NCI-H1930 (cell line): ENCODE measurements at regions not wholly inside any gene's neighbourhood (a gene's known extent, or its start where the extent isn't known, plus 50 kb on each side); places are given as distances from the start of the nearest gene placed in this dataset.
"Not testable (repeated sequence)": the region's sequence is repeated elsewhere in the genome, so short reads cannot be mapped to it uniquely, and the experiment has no call there.

Source experiments
- DNase-seq, 2 experiments: peaks; one replicate each; lab custom pipeline; 2025; lab: John Stamatoyannopoulos, UW

DNA sequence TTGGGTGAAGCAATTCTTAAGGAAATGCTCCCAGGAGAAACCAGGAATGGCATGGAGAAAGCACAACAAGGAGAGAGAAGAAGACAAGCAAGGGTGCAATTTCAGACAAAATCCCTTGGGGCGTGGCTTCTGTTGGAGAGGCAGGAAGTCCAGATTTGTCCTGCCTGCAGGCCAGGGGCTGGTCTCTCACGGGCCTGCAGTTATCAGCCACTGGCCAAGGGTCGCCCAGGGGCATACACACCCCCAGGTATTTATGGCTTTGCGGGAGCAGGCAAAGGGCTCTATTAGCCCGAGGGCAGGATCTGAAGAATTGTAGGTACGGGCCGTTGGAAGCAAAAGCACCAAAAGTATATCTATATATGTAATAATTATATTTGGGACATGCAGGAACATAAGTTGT is 87.7 kb downstream of the IYD start:
- DNase-seq: no peak

DNA sequence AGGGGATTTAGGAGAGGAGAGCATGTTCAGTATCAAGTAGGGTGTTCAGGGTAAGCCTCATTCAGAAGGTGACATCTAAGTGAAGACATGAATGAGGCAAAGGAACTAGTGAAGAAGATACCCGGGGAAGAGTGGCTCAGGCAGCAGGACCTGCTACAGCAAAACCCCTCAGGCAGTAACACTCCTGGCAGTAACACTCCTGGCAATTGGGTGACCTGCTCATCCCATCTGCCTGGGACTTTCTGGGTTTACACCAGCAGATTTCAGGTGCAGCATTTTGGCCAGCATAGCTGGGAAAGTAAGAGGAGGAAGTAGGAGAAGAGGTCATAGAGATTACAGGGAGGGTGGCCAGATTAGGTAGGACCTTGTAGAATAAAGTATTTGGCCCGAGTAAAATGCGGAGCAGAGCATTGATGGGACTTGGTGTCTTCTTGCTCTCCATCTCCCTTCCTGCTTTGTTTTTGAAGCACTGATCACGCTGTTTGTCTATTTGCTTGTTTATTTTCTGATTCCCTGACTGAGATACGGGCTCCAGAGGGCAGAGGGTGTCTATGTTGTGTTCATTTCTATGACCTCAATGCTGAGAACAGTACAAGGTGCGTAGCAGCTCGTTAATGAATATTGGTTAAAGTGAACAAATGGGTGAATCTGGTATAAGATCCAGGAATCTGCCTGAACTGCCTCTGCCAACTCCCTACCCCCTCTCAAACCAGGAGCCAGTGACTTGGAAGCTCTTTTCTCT is 88.3 kb downstream of the IYD start:
- DNase-seq: no peak

DNA sequence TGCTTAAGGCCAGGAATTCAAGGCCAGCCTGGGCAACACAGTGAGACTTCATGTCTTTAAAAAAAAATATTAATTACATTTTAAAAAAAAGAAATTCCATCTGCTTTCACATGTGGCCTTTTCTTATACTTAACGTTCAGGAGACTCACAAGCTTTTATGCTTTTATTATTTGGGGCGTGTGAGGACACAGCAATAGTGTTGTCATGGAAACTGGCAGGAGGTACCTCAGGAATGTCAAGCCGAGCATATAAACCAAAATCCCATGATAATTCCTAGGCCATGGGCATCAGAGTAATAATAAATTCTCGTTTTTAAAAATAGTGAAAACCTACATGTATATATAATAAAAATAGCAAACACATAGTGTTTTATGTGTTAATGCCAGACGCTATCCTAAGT is 89.8 kb downstream of the IYD start:
- no peak for DNase-seq

DNA sequence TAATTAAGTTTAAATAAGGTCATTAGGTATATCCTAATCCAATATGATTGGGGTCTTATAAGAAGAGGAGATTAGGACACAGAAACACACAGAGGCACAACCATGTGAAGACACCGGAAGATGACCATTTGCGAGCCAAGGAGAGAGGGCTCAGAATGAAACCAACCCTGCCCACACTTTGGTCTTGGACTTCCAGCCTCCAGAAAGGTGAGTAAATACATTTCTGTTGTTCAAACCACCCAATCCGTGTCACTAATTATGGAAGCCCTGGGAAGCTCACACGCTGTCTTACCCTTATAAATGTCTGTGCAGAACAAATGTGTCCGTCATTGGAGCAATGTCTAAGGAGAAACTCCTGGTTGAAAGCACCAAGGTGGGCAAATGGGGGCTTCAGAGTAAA is 95.0 kb downstream of the IYD start:
- DNase-seq: no peak

DNA sequence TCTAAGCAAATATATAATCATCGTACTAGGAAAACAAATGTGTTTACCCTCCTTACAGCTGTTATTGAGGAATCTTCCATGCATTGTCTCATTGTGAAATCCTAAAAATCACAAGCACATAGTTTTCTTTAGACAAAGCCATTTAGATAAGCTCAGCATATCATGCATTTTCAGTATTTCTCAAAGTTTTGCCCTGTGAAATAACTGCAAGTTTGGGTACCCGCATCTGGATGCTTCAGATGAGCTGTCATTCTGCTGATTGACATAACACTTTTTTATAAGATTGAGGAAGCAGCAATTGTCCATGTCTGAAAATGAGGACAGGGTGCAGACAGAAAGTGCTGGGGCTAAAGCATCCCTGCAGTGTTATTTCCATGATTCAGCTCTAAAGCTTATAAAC is 96.2 kb downstream of the IYD start:
- no peak for DNase-seq

DNA sequence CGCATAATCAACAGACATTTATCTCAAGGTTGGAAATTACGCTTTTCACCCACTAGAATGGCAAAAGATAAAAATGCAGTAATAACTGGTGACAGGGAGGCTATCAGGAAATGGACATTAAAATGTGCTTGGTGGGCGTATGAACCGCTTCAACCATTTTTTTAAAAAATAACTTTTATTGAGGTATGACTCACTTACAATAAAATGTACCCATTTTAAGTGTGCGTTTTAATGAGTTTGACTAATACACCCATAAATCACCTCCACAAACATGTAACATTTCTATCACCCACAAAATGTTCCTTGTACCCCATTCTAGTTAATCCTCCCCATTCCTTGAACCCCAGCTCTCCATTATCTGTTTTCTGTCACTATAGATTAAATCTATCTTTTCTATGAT is 96.8 kb downstream of the IYD start:
- DNase-seq: no peak

DNA sequence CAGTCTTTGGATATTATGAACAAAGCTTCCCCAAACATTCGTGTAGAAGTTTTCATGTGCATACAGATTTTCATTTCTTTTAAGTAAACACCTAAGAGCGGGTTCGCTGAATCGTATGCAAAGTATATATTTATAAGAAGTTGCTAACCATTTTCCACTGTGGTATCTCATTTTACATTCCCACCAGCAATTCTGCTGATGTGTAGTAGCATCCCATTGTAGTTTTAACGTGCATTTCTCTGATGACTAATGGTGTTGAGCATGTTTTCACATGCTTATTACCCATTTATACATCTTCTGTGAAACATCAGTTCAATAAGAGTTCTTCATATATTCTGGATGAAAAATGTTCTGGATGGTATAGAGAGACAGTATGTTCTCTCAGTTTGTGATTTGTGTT is 97.4 kb downstream of the IYD start:
- DNase-seq: no peak

DNA sequence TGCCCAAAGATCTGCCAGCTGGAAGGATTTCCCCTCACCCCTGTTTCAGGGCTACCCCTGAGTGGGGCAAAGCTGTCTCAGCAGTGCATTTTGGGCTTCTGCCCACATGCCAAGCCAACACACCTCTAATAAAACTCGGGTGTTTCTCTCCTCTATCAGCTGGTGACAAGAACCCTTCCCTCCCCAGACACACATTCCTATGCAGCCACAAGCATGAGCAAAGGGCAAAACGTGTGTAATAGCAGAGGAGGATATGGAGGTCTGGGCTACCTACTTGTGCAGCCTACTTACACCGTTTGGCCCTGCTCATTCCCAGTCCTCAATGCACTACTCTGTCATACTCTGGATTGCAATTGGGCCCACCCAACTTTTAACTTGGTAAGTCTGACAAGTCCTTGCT is 101.3 kb downstream of the IYD start:
- DNase-seq: no peak

DNA sequence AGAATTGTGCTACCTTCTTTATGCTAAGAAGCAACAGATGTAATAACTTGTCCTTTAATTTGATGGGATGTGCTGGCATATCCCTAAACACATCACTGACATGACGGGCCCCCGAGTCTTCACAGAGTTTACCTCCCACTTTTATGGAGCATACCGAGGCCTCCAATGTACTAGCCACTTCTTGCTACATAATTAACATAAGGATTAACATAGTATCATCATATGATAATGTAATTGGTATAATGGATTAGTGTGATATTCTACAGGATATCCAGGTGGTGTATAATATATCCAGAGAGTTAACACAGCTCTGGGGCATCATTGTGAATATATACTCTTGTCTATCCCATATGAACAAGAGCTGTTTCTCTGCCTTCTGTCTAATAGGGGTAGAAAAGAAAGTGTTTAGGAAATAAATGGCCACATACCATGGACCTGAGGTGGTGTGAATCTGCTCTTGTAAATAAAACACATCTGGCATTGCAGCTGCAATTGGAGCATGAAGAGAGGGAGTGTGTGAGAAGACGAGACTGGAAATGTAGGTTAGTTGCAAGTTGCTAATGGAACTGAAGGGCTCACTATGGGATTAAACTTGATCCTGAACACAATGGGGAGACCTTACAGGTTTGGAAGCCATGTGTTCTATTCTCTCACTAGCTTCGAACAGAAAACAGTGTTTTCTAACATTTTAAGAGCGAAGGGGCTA is 102.3 kb downstream of the IYD start:
- no peak for DNase-seq

DNA sequence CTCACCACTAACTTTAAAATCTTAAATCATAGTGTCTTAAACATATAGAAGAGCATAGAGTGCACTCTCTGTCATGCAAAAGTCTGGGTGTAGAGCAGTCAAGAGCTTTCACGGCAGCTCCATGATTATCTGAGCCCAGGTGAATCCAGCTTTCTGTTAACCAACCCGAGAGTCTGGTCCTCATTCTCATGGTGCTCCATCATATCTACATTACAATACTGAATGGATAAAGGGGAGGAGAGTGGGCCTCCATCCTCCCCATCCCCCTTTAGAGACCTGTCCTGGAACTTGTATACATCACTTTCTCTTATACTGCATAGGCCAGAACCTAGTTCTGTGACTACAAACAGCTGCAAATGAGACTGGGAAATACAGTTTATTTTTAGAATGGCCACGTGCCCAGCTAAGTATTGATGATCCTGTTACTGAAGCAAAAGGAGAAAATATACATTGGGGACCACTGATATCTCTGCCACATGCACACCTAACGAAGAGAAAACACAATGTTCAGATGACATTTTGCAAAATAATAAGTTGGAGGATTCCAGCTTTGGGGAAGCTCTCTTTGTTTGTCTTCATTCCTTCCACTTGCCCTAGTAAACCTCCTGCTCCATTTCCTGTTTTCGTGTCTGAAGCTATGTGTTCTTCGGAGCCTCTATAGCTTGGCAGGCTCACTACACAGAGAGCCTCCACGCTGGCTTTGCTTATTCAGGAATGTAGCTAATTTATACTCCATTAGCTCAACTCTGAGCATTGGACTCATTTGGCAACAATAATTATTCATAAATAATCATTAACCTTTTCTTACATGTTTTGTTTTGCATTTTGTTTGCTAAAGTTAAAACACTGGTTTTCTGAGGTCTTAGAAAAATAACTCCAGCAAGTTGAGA is 110.1 kb downstream of the IYD start:
- no peak for DNase-seq

DNA sequence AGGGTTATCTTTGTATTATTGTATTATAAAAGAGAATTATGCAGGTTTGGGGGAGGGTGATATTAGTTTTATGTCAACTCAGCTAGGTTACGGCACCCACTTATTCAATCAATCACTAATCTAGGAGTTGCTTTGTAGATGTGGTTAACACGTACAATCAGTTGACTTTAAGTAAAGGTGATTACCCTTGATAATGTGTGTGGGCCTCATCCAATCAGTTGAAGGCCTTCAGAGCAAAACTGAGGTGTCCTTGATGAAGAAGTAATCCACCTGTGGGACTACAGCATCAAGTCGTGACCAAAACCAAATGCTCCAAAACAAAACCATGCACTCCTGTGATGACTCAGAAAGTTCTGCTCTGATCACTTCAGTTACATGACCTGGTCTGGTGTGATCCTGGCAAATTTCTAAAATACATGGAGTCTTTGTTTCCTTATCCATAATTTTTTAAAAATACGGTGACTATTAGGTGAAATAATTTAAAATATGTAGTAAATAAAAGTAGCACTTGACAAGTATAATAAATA is 114.1 kb downstream of the IYD start:
- DNase-seq: no peak

DNA sequence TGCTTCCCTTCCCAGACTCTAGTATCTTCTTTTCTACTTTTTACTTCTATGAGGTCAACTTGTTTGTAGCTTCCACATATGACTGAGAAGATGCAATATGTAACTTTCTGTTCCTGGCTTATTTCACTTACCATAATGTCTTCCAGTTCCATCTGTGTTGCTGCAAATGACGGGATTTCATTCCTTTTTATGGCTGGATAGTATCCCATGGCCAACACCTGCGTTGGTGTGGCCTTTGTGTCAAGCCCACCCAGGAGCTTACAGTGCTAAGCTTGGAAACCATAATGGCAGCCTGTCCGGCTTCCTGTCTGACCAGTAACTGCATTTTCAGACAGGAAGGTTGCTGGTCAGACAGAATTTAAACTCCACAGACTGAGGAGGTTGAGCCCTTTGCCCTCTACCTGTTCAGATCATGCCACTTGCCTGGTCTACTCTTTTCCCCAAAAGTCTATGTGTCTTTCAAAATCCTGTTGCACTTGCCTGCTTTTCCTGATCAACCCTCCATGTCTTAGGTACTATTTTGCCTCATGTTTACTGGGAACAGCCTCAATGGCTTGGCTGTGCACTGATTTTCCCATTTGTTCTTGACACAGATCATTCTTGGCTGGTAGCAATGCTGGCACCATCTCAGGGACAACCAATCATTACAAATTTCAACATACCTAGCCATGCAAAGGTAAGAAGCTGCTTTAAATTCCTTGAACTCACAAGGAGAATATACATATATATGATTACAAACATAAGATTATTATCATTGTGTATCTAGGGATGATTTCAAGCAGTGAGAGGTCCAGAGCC is 114.3 kb upstream of the PLEKHG1 start:
- DNase-seq: no peak

DNA sequence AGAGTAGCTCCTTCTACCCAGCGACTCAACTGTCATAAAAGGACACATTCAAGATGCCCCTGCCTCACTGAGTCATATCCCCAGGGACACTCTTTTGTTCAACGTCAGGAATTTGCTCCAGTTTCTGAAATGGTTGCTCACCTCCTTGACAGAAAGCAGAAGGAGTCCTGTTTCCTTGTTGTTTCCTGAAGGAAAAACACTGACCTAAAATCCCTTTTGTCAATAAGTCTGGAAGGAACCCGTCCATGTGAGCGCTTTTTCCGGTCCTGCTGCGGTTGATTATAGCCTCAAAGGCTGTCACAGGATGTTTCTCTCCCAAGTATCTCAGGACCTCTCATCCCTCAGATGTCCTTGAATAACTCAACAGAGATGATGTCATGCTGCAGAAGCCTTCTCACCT is 113.6 kb upstream of the PLEKHG1 start:
- no peak for DNase-seq

DNA sequence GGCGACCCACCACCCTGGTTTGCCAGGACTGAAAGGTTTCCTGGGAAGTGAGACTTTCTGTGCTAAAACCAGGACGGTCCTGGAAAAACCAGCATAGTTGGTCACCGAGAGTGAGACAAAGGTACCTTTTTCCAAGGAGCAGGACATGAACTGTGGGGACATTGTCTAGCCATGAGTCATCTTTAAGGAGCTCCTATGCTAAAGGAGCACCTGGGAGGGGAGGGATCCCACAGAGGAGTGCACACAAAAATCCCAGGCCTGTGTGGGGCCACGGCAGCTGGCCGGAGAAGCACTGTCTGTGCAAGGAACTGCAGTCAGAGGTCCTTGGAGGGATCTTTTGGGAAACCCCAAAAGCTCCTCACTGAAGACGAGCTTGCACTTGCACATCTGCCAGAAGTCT is 109.1 kb upstream of the PLEKHG1 start:
- no peak for DNase-seq

DNA sequence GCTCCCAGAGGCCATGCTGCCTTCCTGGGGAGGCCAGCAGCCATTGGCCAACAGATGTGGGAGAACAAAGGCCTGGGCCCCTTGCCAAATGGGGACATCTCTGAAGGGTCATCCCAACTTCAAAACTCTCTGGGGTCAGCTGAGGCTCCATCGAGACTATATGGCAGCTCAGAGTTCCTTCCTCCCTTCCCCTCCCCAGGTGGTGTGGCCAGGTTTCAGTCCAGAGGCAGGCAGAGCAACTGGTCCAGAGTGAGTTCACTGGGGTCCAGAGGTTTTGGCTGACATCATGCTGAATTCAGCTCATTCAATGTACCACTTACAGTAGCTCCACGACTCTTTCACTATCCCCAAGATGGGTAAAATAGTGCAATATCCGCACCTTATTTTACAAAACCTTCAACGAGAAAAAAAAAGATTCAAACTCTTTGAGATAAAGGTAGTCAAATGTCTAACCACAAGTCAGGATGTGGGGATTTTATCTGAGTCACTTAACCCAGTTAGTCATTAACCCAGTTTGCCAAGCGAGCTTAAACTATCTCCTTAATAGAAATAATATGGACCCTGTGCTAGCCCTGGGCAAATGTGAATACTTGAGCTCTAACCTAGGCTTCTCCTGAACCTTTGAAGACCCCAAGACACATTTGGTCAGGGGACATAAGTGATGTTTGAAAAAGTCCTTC is 108.4 kb upstream of the PLEKHG1 start:
- no peak for DNase-seq

DNA sequence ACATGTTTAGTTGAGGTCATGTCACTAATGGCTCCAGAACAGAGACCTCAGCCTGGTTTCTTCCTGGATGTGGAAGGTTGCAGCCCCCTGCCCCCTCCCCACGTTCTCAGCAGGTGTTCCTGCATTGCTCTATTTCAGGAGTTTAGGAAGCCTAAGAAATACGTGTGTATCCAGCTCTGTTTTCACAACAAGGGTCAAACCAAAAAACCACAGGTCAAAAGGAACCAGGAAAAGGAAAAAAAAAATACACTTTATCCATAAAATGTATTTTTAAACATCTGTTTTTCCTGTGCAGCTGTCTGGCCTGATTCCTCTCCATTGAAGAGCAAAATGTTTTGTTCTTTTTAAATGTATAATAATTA is 107.9 kb upstream of the PLEKHG1 start:
- DNase-seq: no peak

DNA sequence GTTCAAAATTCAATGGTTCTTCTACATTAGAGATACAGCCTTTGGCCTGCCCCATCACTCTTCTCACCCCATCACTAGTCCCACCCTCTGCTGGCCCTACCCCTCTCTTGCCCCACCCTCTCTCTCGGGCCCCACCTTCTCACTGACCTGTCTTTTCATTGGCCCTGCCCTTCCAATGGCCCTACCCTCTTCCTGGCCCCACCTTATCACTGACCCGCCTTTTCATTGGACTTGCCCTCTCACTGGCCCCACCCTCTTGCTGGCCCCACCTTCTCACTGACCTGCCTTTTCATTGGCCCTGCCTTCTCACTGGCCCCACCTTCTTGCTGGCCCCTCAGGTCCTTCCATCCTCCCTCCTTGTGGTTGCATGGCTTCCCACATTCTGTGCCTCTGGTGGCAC is 107.2 kb upstream of the PLEKHG1 start:
- no peak for DNase-seq

DNA sequence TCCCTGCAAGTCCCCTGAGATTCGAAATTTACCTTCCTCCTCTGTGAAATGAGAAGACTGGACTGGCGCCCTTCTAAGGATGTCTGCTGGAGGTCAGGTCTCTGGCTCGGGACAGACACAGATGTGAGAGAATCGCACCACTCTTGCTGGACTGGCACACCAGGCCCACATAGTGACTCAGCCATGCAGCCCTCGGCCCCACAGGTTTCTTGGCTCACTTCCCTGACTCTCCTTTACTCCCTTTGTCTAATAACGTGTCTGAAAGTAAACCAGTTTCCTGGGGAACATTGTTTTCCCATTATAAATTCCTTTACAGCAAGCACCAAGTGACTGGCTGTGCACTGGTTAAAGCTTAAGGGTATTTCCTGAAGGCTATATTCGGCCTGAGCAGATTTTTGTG is 106.7 kb upstream of the PLEKHG1 start:
- DNase-seq: no peak

DNA sequence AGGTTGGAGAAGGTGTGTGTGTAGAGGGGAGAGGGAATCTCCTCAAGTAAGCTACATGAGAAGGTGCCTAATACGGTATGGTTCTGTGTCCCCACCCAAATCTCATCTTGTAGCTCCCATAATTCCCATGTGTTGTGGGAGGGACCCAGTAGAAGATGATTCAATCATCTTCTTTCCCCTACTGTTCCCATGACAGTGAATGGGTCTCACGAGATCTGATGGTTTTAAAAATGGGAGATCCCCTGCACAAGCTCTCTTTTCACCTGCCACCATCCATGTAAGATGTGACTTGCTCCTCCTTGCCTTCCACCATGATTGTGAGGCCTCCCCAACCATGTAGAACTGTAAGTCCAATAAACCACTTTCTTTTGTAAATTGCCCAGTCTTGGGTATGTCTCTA is 106.1 kb upstream of the PLEKHG1 start:
- not testable (repeated sequence) for DNase-seq

DNA sequence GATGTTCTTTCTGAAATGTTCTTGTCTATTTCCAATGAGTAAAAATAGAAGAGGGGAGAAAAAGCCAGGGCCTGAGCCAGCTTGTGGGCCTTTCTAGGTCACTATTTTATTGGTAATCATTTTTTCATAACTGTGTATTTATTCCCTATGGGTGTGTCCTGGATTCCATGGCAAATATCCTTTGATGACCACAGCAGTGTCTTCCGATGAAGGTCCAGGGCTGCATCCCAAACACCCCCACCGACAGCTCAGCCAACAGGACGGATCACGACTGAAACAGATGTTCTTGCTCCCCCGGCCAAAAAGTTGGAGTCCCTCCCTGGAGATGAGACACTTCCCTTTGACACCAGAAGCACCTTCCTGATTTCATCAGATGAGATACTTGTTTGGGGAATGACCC is 105.4 kb upstream of the PLEKHG1 start:
- DNase-seq: no peak

DNA sequence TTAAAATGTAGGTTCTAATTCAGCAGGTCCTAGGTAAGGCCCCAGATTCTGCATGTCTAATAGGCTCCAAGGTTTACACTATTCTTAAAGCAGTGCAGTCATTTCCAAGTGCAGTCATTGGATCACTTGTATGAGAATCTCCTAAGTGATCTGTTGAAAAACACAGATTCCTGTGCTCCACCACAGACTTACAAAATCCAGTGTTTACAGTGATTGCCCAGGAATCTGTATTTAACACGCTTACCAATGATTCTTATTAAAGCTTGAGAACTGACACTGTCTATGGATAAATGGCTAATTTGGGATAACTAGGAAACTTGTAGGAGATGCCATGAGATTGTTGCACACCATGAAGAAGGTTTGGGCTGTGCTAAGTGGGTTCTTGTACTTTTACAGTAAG is 104.6 kb upstream of the PLEKHG1 start:
- DNase-seq: no peak
